ENCODE measurements at regions not wholly inside any gene's neighbourhood (a gene's known extent, or its start where the extent isn't known, plus 50 kb on each side); places are given as distances from the start of the nearest gene placed in this dataset.
A peak's percentile ranks its signal among the peaks of the same experiment; 100 is the strongest.

GRCh38 chr3:30226601-30227151 lies 379.7 kb upstream of the TGFBR2 start:
- no peaks in the 10 kb centered on the region for H4K20me1 ChIP-seq (ENCODE audit: insufficient read depth, low read length)
- peak overlapping the region; percentile 76 for H3K27ac ChIP-seq (ENCODE audit: low read depth, low read length)
- H3K27me3 ChIP-seq (ENCODE audit: insufficient read depth, low read length), result no peaks in the 10 kb centered on the region
- no peaks in the 10 kb centered on the region for H3K79me2 ChIP-seq (ENCODE audit: insufficient read depth, low read length)
- peaks cover 53% of the 10 kb centered on the region for H3K4me1 ChIP-seq (ENCODE audit: insufficient read depth, low read length)
- H3K9me3 ChIP-seq (ENCODE audit: low read depth, low read length), result no peaks in the 10 kb centered on the region
- no peak overlapping the region for H2AFZ ChIP-seq (ENCODE audit: low read length)
- DNase-seq (ENCODE audit: insufficient read length, low spot score, missing footprints), result no peak
- H3K4me2 ChIP-seq (ENCODE audit: insufficient read depth, low read length), result no peak overlapping the region
- no peak for TF ChIP-seq CTCF (IDR thresholded peaks at IDR 0.05; ENCODE audit: extremely low read depth, low read depth, low read length)
- no peaks in the 10 kb centered on the region for H3K36me3 ChIP-seq (ENCODE audit: insufficient read depth, low read length)
- no peak overlapping the region for H3K4me3 ChIP-seq (ENCODE audit: insufficient read depth, low read length)

- Histone ChIP-seq H3K36me3 (ENCODE audit: insufficient read depth, low read length) (no peaks in the 10 kb centered on the region), H3K9me3 (ENCODE audit: low read depth, low read length) (no peaks in the 10 kb centered on the region), H3K27ac (ENCODE audit: low read depth, low read length) (peak overlapping the region; percentile 76), H3K4me3 (ENCODE audit: insufficient read depth, low read length) (no peak overlapping the region), H3K4me2 (ENCODE audit: insufficient read depth, low read length) (peak overlapping the region; percentile 9), H3K27me3 (ENCODE audit: insufficient read depth, low read length) (no peaks in the 10 kb centered on the region), H4K20me1 (ENCODE audit: insufficient read depth, low read length) (no peaks in the 10 kb centered on the region), H3K4me1 (ENCODE audit: insufficient read depth, low read length) (peaks cover 53% of the 10 kb centered on the region), H2AFZ (ENCODE audit: low read length) (no peak overlapping the region), H3K79me2 (ENCODE audit: insufficient read depth, low read length) (no peaks in the 10 kb centered on the region)
- no peak for DNase-seq (ENCODE audit: insufficient read length, low spot score, missing footprints)
- TF ChIP-seq CTCF (IDR thresholded peaks at IDR 0.05; ENCODE audit: extremely low read depth, low read depth, low read length), result no peak
Observed at GRCh38 chr3:30227571-30228301, 378.7 kb upstream of the TGFBR2 start.

- H3K27me3 ChIP-seq (ENCODE audit: insufficient read depth, low read length), result no peaks in the 10 kb centered on the region
- TF ChIP-seq CTCF (IDR thresholded peaks at IDR 0.05; ENCODE audit: extremely low read depth, low read depth, low read length), result no peak
- H3K79me2 ChIP-seq (ENCODE audit: insufficient read depth, low read length), result no peaks in the 10 kb centered on the region
- no peak overlapping the region for H3K4me2 ChIP-seq (ENCODE audit: insufficient read depth, low read length)
- peak; percentile 68 for DNase-seq (ENCODE audit: insufficient read length, low spot score, missing footprints)
- H4K20me1 ChIP-seq (ENCODE audit: insufficient read depth, low read length), result no peaks in the 10 kb centered on the region
- peaks cover 52% of the 10 kb centered on the region for H3K4me1 ChIP-seq (ENCODE audit: insufficient read depth, low read length)
- H2AFZ ChIP-seq (ENCODE audit: low read length), result no peak overlapping the region
- no peaks in the 10 kb centered on the region for H3K36me3 ChIP-seq (ENCODE audit: insufficient read depth, low read length)
- H3K9me3 ChIP-seq (ENCODE audit: low read depth, low read length), result no peaks in the 10 kb centered on the region
- peak overlapping the region; percentile 76 for H3K27ac ChIP-seq (ENCODE audit: low read depth, low read length)
- H3K4me3 ChIP-seq (ENCODE audit: insufficient read depth, low read length), result no peak overlapping the region
Observed at GRCh38 chr3:30228302-30228631, 378.1 kb upstream of the TGFBR2 start.

GRCh38 chr3:30231277-30232141 lies 374.9 kb upstream of the TGFBR2 start:
- Histone ChIP-seq H3K4me3 (ENCODE audit: insufficient read depth, low read length) (peak overlapping the region; percentile 30), H4K20me1 (ENCODE audit: insufficient read depth, low read length) (no peaks in the 10 kb centered on the region), H2AFZ (ENCODE audit: low read length) (no peak overlapping the region), H3K4me2 (ENCODE audit: insufficient read depth, low read length) (peak overlapping the region; percentile 62), H3K4me1 (ENCODE audit: insufficient read depth, low read length) (peaks cover 48% of the 10 kb centered on the region), H3K27me3 (ENCODE audit: insufficient read depth, low read length) (no peaks in the 10 kb centered on the region), H3K9me3 (ENCODE audit: low read depth, low read length) (no peaks in the 10 kb centered on the region), H3K36me3 (ENCODE audit: insufficient read depth, low read length) (no peaks in the 10 kb centered on the region), H3K79me2 (ENCODE audit: insufficient read depth, low read length) (no peaks in the 10 kb centered on the region), H3K27ac (ENCODE audit: low read depth, low read length) (peak overlapping the region; percentile 82)
- no peak for TF ChIP-seq CTCF (IDR thresholded peaks at IDR 0.05; ENCODE audit: extremely low read depth, low read depth, low read length)
- no peak for DNase-seq (ENCODE audit: insufficient read length, low spot score, missing footprints)
